Inflammatory macrophage treated with lipopolysaccharide for 1 hour (primary cell): ENCODE measurements at regions not wholly inside any gene's neighbourhood (a gene's known extent, or its start where the extent isn't known, plus 50 kb on each side); places are given as distances from the start of the nearest gene placed in this dataset.
"Not testable (repeated sequence)": the region's sequence is repeated elsewhere in the genome, so short reads cannot be mapped to it uniquely, and the experiment has no call there.

Source experiments
- DNase-seq, 2 donors: peaks; one replicate each; pipeline ENCODE4 v3.0.0-alpha.2; 2020 to 2022

GRCh38 chr2:53103679-53104078 is 663.9 kb upstream of the CHAC2 start:
- DNase-seq = no peak

- DNase-seq = no peak
Measured at GRCh38 chr2:53098696-53099078, 668.9 kb upstream of the CHAC2 start.

- DNase-seq = no peak
Measured at GRCh38 chr2:53096351-53096750, 671.3 kb upstream of the CHAC2 start.

DNA sequence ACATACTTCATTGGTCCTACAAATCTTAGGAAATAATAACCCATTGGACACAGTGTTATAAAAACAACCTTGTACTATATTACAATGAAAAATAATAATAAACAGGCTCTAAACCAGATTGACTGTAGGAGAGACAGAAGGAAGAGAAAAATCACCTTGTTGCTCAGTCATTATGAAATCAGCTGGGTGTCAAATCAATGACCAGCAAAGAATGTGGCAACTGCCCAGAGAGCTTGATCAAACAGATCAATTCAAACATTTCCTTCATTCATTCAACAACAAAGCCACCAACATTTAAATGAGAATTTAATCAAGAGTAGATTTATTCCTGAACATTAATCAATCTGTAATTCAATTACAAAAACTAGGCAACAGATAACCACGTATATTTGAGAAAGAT is 671.9 kb upstream of the CHAC2 start:
- no peak for DNase-seq

GRCh38 chr2:53095227-53095626 is 672.4 kb upstream of the CHAC2 start:
- no peak for DNase-seq

GRCh38 chr2:53093355-53093754 is 674.2 kb upstream of the CHAC2 start:
- no peak for DNase-seq

- no peak for DNase-seq
Measured at GRCh38 chr2:53091183-53091582, 676.4 kb upstream of the CHAC2 start.

DNA sequence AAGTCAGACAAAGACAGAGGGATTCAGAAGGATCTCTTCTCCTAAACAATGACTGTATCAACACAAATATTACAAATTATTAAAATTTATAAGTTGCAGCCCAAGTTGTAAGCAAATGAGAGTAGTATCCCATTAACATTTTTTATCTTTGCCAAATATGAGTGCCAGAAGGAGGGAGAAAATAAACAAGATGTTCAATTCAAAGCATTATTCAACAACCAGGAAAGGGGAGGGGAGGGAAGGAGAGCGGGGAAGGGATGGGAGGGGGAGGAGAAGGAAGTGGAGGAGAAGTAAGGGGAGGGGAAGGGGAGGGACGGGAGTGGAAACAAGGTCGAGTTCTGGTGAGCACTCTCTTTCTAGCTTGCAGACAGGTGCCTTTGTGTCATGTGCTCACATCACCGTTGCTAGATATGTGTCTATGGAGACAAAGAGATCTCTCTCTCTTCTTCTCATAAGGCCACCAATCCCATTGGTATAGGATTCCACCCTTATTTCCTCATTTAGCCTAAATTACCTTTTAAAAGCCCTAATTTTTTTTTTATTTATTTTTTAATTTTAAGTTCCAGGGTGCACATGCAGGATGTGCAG is 679.6 kb upstream of the CHAC2 start:
- DNase-seq = no peak

GRCh38 chr2:53087262-53087873 is 680.2 kb upstream of the CHAC2 start:
- no peak for DNase-seq

GRCh38 chr2:53077413-53077812 is 690.2 kb upstream of the CHAC2 start:
- no peak for DNase-seq

DNA sequence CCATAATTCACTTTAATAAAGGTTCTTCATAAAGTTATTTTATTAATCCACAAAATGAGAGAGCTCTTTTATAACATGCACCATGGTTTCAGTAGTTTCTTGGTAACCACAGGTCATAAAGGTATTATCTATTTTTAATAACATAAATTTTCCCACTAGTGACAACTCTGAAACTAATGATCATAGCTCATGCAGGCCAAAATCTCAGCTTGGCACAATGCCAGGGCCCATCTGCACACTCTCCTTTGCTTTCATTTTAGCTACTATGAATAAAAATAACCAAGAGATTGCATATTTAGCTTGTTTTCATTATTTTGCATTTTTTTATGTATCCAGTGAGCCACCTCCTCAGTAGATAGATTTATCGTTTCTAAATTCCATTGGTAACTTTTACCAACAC is 691.8 kb upstream of the CHAC2 start:
- DNase-seq = no peak

- no peak for DNase-seq
Measured at GRCh38 chr2:53067533-53067932, 700.1 kb upstream of the CHAC2 start.

- no peak for DNase-seq
Measured at GRCh38 chr2:53067056-53067455, 700.5 kb upstream of the CHAC2 start.

DNA sequence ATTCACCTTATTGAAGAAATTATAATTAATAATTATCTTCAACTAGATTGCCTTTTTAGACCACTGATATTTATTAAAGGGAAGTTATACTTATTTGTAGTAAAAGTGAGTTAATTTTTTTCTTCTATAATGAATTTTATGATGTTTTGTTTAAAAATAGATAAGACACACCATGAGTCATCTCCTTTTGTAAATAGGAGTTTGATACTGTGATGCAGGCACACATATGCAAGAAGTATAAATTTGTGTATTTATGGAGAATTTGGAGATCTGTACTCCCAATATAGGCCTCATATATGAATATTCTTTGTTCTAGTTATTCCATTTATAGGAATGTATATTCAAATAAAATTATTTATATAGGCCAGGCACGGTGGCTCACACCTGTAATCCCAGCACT is 703.5 kb upstream of the CHAC2 start:
- DNase-seq = no peak

- no peak for DNase-seq
Measured at GRCh38 chr2:53058526-53058925, 709.1 kb upstream of the CHAC2 start.

- no peak for DNase-seq
Measured at GRCh38 chr2:53053937-53054336, 713.7 kb upstream of the CHAC2 start.

DNA sequence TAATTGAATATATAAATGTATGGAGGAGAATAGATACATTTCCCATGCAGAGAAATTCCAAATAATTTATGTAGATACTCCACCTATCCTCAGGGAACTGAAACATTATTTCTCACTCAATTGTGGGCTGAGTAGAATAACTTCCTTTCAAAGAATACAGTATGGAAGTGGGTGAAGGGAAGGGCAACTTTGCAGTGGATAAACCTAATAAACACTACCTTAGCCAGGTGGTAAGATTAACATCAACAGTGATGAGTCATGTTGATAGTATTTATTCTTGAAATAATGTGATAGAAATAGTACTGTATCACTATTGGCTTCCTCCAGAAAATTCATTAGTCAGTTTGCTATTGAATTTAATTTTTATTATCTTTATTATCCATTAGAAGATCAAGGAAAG is 716.4 kb upstream of the CHAC2 start:
- DNase-seq = no peak

DNA sequence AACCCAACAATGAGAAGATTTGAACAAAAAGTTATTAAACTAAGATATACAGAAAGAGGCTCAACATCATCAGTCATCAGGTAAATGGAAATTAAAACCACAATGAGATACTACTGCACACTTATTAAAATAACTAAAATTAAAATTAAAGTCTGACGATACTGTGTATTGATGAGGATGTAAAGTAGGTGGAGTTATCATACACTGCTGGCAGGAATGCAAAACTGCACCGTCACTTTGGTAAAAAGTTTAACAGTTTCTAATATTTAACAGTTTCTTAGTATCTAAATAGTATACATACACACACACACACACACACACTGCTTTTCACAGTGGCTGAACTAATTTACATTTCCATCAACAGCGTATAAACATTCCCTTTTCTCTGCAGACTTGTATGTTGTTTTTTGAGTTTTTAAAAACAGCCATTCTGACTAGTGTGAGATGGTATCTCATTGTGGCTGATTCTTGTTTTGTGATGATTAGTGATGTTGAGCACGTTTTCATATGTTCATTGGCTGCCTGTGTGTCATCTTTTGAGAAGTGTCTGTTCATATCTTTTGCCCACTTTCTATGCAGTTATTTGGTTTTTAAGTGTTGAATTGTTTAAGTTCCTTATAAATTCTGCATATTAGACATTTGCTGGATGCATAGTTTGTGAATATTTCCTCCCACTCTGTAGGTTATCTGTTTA is 726.9 kb upstream of the CHAC2 start:
- DNase-seq = no peak

DNA sequence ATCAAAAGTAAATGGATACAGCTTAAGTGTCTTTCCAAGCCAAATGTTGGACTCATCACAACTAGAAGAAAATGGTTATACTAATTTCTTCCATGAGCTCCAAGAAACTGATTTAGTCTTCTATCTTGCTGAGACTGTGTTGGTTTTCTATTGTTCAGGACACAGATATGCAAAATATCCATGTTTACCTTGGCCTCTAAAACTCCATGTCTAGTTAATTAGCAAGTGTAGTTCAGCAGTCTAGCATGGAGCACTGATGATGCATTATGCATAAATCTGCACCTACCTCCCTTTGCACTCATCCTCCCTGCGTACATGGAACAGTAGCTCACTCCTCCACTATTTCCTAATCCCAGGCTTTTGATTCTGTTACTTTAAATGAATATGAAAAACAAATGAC is 731.4 kb upstream of the CHAC2 start:
- DNase-seq = no peak

DNA sequence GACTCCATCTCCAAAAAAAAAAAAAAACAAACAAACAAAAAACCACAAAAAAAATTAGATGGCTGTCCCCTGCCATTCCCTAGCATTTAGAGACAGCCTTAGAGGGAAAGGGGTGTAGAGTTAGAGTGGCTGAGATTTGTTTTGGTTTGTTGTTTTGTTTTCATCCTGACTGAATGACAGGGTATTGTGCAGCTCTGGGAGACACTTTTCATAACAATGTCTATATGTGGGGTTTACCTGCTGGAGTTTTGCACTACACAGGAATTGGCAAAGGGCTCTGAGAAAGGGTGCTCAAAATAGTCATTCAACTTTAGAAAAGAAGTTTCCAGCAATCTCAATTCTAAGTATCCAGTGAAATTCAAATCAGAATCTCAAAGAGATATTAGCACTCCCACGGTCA is 732.5 kb upstream of the CHAC2 start:
- no peak for DNase-seq

- DNase-seq = no peak
Measured at GRCh38 chr2:53033411-53033810, 734.2 kb upstream of the CHAC2 start.

DNA sequence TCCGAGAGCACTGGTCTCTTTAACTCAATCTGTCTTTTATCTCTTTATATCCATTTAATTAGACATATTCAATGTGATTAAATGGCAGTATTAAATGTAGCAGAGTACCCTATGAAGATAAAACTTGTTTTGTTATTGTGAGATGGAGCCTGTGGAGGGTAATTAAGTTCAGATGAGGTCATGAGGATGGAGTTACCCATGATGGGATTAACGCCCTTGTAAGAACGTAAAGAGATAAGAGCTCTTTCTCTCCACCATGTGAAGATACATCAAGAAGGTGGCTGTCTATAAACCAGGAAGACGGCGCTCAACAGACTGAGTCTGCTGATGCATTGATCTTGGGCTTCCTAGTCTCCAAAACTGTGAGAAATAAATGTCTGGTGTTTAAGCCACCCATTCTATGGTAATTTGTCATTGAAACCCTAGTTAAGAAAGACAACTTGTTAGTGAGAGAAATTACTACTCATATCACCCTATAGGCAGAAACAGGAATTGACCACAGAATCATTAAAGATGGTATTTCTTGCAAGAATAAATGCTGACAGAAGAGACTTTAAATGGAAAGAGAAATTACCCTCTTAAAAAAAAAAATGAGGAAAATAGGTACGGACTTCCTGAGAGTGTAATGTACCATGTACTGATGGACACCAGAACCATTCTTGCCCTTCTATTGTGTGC is 738.7 kb upstream of the CHAC2 start:
- DNase-seq = no peak

- DNase-seq = no peak
Measured at GRCh38 chr2:53028225-53028624, 739.4 kb upstream of the CHAC2 start.

DNA sequence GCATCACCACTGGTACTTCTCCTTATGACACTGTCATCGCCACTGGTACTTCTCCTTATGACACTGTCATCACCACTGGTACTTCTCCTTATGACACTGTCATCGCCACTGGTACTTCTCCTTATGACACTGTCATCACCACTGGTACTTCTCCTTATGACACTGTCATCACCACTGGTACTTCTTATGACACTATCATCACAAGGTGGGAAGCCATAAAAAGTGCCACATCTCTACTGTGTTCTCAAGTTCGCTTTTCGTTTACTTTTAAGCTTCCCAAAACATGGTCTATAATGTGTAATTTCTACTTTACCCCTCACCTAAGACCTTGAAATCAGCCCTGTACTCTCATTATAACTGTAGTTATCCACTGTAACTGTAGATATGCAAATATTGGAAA is 745.4 kb upstream of the CHAC2 start:
- DNase-seq = not testable (repeated sequence)
